GM12878 (cell line): ENCODE measurements at regions not wholly inside any gene's neighbourhood (a gene's known extent, or its start where the extent isn't known, plus 50 kb on each side); places are given as distances from the start of the nearest gene placed in this dataset.

Experiments used
- ATAC-seq: fragments of 200-7000 bp; cut with Tn5 transposase; 3 replicates; pipeline ENCODE4 v1.9.1; 2020; ENCODE audit warnings: mild to moderate bottlenecking, moderate library complexity
- BruUV-seq: library from RNA; stranded (reverse); fragments of 400-500 nt; replicated peaks from 2 replicates; lab custom pipeline; 2021; lab: Mats Ljungman, UMichigan
- CTCF ChIA-PET: fragments of 300-600 bp; sonication (Branson Sonifier 250); formaldehyde crosslinking; extraction: SDS; loops from one replicate; lab custom pipeline; 2021; ENCODE audit warnings: inconsistent platforms; lab: Yijun Ruan, JAX
- POLR2A ChIA-PET: fragments of 350-600 bp; formaldehyde crosslinking; extraction: SDS; loops from one replicate; lab custom pipeline; 2021; ENCODE audit warnings: inconsistent platforms; lab: Charles Lee
- RAD21 ChIA-PET: fragments of 300-600 bp; sonication (Branson Sonifier 250); formaldehyde crosslinking; loops from one replicate; lab custom pipeline; 2023; ENCODE audit warnings: antibody characterized with exemption; ENCODE audit not compliant: unreplicated experiment; lab: Charles Lee
- SMC1A ChIA-PET: fragments of 300-600 bp; sonication (Branson Sonifier 250); formaldehyde crosslinking; loops from one replicate; lab custom pipeline; 2023; ENCODE audit not compliant: unreplicated experiment, uncharacterized antibody; lab: Charles Lee
- DNase-seq: peaks from one replicate; pipeline ENCODE4 v3.0.0-alpha.2; 2011; ENCODE audit warnings: low read depth, low spot score
- FAIRE-seq: peaks from 3 replicates; lab custom pipeline; 2011; peaks lifted over from hg19 to GRCh38; lab: Jason Lieb, UNC
- H2AFZ ChIP-seq: 2 replicates; pipeline ENCODE4 v1.6.0; 2011; ENCODE audit warnings: low read depth, low read length, control low read depth; ENCODE audit not compliant: control insufficient read depth
- H3K27ac ChIP-seq: 2 replicates; pipeline ENCODE4 v1.5.1; 2011; ENCODE audit warnings: control low read depth; ENCODE audit not compliant: control insufficient read depth, insufficient read depth
- H3K27me3 ChIP-seq, 2 experiments: replicated peaks in 1 of 2; 2 replicates each; pipeline versions ENCODE4 v1.6.0 to v1.6.1; 2011; ENCODE audit warnings: low read length in 1 of 2; ENCODE audit not compliant: control insufficient read depth in 2 of 2, insufficient read depth in 2 of 2
- H3K36me3 ChIP-seq, 2 experiments: 2 replicates each; pipeline ENCODE4 v1.5.1; 2011; ENCODE audit warnings: low read length in 1 of 2; ENCODE audit not compliant: control insufficient read depth in 2 of 2, insufficient read depth in 2 of 2
- H3K4me1 ChIP-seq: 2 replicates; pipeline ENCODE4 v1.6.1; 2011; ENCODE audit warnings: mild to moderate bottlenecking, low read length, moderate library complexity, mixed read lengths; ENCODE audit not compliant: control insufficient read depth, insufficient read depth
- H3K4me2 ChIP-seq: 2 replicates; pipeline ENCODE4 v1.6.0; 2011; ENCODE audit warnings: control low read depth; ENCODE audit not compliant: control insufficient read depth, insufficient read depth
- H3K4me3 ChIP-seq: fragments of 200-600 bp; sonication (generic); 2 replicates; pipeline ENCODE4 v1.5.1; 2016
- H3K79me2 ChIP-seq: 2 replicates; pipeline ENCODE4 v1.6.0; 2011; ENCODE audit warnings: low read length; ENCODE audit not compliant: control insufficient read depth, insufficient read depth
- H3K9ac ChIP-seq: 2 replicates; pipeline ENCODE4 v1.8.0; 2011; ENCODE audit warnings: low read length, control low read depth, mixed read lengths; ENCODE audit not compliant: control insufficient read depth, insufficient read depth
- H3K9me3 ChIP-seq: replicated peaks from 3 replicates; pipeline ENCODE4 v1.5.1; 2011; ENCODE audit warnings: mild to moderate bottlenecking, low read length; ENCODE audit not compliant: control insufficient read depth, insufficient read depth
- H4K20me1 ChIP-seq: 2 replicates; pipeline ENCODE4 v1.6.0; 2011; ENCODE audit not compliant: control insufficient read depth, insufficient read depth
- CBFB ChIP-seq: IDR thresholded peaks from 2 replicates; pipeline ENCODE4 v1.6.1; 2016; ENCODE audit warnings: antibody characterized with exemption, low read depth
- IKZF2 ChIP-seq, 2 experiments: fragments of 450-650 bp; IDR thresholded peaks; 2 replicates each; pipeline ENCODE4 v1.6.1; 2017; ENCODE audit warnings: mild to moderate bottlenecking in 2 of 2, moderate library complexity in 2 of 2
- SIX5 ChIP-seq: IDR thresholded peaks from 2 replicates; pipeline ENCODE4 v1.6.1; 2011; ENCODE audit warnings: mild to moderate bottlenecking, low read depth, low read length, moderate library complexity; ENCODE audit not compliant: severe bottlenecking
- TAF1 ChIP-seq: IDR thresholded peaks from 2 replicates; pipeline ENCODE4 v1.6.1; 2011; ENCODE audit warnings: mild to moderate bottlenecking, low read depth, low read length, borderline replicate concordance
- ZNF207 ChIP-seq: fragments of 450-650 bp; IDR thresholded peaks from 2 replicates; pipeline ENCODE4 v1.6.1; 2014; ENCODE audit warnings: antibody characterized with exemption, mild to moderate bottlenecking, borderline replicate concordance
- WGBS: methylation state at CpG from one replicate; pipeline ENCODE4 v1.1.6; 2016; ENCODE audit warnings: low lambda C conversion rate; ENCODE audit not compliant: insufficient replicate concordance, insufficient coverage; ENCODE audit errors: missing lambda C conversion rate; 5-methylcytosine and 5-hydroxymethylcytosine counted together
- in situ Hi-C: fragments of 300-500 bp; cut with MboI; formaldehyde crosslinking; loops from 9 replicates; pipeline ENCODE4 v1.14.3; 2018; ENCODE audit warnings: mixed read lengths
- intact Hi-C: fragments of 100-400 bp; cut with micrococcal nuclease; formaldehyde crosslinking; loops from one replicate; pipeline ENCODE4 v1.14.2; 2022; ENCODE audit not compliant: unreplicated experiment

- TF ChIP-seq ZNF207: no peak
- TF ChIP-seq, all 136 proteins: peak for 0
Measured at GRCh38 chr2:48112911-48113680, 201.4 kb upstream of the FOXN2 start (continued).

GRCh38 chr2:48113767-48114166 is 200.7 kb upstream of the FOXN2 start:
- H3K4me3 ChIP-seq: no peak overlapping the region
- H3K4me1 ChIP-seq: peaks cover 8% of the 10 kb centered on the region
- H3K36me3 ChIP-seq: no peaks in the 10 kb centered on the region
- POLR2A ChIA-PET: interaction anchor here (0.9 kb wide), 1 partner anchor 307 kb away, joined by 3 read pairs; no protein-coding TSS in a partner anchor
- H3K27ac ChIP-seq: no peak overlapping the region
- H3K79me2 ChIP-seq: no peaks in the 10 kb centered on the region
- BruUV-seq: no TSS peak
- WGBS: 0% methylated on average over 1 of the region's 1 CpG
- no peaks in the 10 kb centered on the region for H3K9me3 ChIP-seq
- 0 out of 4 replicates have a peak, but pooled peaks of 1 of the 2 experiments have one; percentile 1 for TF ChIP-seq IKZF2 (IDR thresholded peaks at IDR 0.05)
- no peak for TF ChIP-seq TAF1
- no peak for TF ChIP-seq SIX5
- no peak for TF ChIP-seq CBFB
- H3K4me2 ChIP-seq: no peak overlapping the region
- SMC1A ChIA-PET: interaction anchor here (0.7 to 2.1 kb wide), 11 partner anchors 87 to 319 kb away, joined by 3 to 11 read pairs (median 3); no protein-coding TSS in a partner anchor
- no peak overlapping the region for H3K9ac ChIP-seq
- no peak for DNase-seq
- no peaks in the 10 kb centered on the region for H3K27me3 ChIP-seq
- RAD21 ChIA-PET: interaction anchor here (0.6 to 1.6 kb wide), 6 partner anchors 20 to 310 kb away, joined by 3 to 7 read pairs (median 3); no protein-coding TSS in a partner anchor
- intact Hi-C loops (no loop called here), in situ Hi-C loops (no loop called here)
- no peaks in the 10 kb centered on the region for H4K20me1 ChIP-seq
- CTCF ChIA-PET: interaction anchor here (0.8 to 1.5 kb wide), 6 partner anchors 22 to 332 kb away, joined by 3 to 5 read pairs (median 3); no protein-coding TSS in a partner anchor
- peak; percentile 49 for ATAC-seq
- FAIRE-seq: no peak
- no peak overlapping the region for H2AFZ ChIP-seq
